ENCODE measurements at regions not wholly inside any gene's neighbourhood (a gene's known extent, or its start where the extent isn't known, plus 50 kb on each side); places are given as distances from the start of the nearest gene placed in this dataset.

GRCh38 chr2:82278416-82278815 lies 1973.9 kb upstream of the LRRTM1 start:
- TF ChIP-seq, protein P1, sequence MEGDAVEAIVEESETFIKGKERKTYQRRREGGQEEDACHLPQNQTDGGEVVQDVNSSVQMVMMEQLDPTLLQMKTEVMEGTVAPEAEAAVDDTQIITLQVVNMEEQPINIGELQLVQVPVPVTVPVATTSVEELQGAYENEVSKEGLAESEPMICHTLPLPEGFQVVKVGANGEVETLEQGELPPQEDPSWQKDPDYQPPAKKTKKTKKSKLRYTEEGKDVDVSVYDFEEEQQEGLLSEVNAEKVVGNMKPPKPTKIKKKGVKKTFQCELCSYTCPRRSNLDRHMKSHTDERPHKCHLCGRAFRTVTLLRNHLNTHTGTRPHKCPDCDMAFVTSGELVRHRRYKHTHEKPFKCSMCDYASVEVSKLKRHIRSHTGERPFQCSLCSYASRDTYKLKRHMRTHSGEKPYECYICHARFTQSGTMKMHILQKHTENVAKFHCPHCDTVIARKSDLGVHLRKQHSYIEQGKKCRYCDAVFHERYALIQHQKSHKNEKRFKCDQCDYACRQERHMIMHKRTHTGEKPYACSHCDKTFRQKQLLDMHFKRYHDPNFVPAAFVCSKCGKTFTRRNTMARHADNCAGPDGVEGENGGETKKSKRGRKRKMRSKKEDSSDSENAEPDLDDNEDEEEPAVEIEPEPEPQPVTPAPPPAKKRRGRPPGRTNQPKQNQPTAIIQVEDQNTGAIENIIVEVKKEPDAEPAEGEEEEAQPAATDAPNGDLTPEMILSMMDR (IDR thresholded peaks at IDR 0.05) = no peak
- TF ChIP-seq POLR2AphosphoS2 (conservative IDR thresholded peaks at IDR 0.05; ENCODE audit: low read length) (no peak), ZNF302 (CRISPR knock-in tag; IDR thresholded peaks at IDR 0.05) (no peak), EHMT2 (IDR thresholded peaks at IDR 0.05; ENCODE audit: low read depth) (no peak), EP300 (IDR thresholded peaks at IDR 0.05) (no peak), HOXA7 (CRISPR knock-in tag; IDR thresholded peaks at IDR 0.05) (no peak)
- TF ChIP-seq, protein P2, sequence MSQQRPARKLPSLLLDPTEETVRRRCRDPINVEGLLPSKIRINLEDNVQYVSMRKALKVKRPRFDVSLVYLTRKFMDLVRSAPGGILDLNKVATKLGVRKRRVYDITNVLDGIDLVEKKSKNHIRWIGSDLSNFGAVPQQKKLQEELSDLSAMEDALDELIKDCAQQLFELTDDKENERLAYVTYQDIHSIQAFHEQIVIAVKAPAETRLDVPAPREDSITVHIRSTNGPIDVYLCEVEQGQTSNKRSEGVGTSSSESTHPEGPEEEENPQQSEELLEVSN (IDR thresholded peaks at IDR 0.05; ENCODE audit: borderline replicate concordance, low read depth) = no peak
